SK-N-SH (cell line): ENCODE measurements at regions not wholly inside any gene's neighbourhood (a gene's known extent, or its start where the extent isn't known, plus 50 kb on each side); places are given as distances from the start of the nearest gene placed in this dataset.

Source experiments
- CHD2 ChIP-seq: fragments of 150-350 bp; IDR thresholded peaks from 2 replicates; pipeline ENCODE4 v1.6.1; 2018; ENCODE audit warnings: low read length; ENCODE audit not compliant: partially characterized antibody
- CTCF ChIP-seq: fragments of 200-600 bp; sonication (generic); IDR thresholded peaks from 2 replicates; pipeline ENCODE4 v1.6.1; 2017; ENCODE audit warnings: antibody characterized with exemption, mild to moderate bottlenecking, moderate library complexity
- GABPA ChIP-seq: IDR thresholded peaks from 2 replicates; pipeline ENCODE4 v1.4.0; 2012; ENCODE audit warnings: low read depth, mild to moderate bottlenecking
- MAX ChIP-seq: IDR thresholded peaks from 2 replicates; pipeline ENCODE4 v1.4.0; 2012; ENCODE audit warnings: low read depth

- TF ChIP-seq MAX (no peak), CHD2 (no peak), CTCF (no peak), GABPA (no peak)
These were observed 114.8 kb upstream of the PJA2 start for GRCh38 chr5:109524555-109524954.
